ENCODE measurements at regions not wholly inside any gene's neighbourhood (a gene's known extent, or its start where the extent isn't known, plus 50 kb on each side); places are given as distances from the start of the nearest gene placed in this dataset.

- TF ChIP-seq CTCF (IDR thresholded peaks at IDR 0.05) (no peak), POLR2A (IDR thresholded peaks at IDR 0.05) (no peak), EP300 (IDR thresholded peaks at IDR 0.05; ENCODE audit: low read depth) (no peak)
Measured at GRCh38 chr2:155240176-155240575, 541.7 kb downstream of the KCNJ3 start.
